ENCODE measurements at regions not wholly inside any gene's neighbourhood (a gene's known extent, or its start where the extent isn't known, plus 50 kb on each side); places are given as distances from the start of the nearest gene placed in this dataset.

DNA sequence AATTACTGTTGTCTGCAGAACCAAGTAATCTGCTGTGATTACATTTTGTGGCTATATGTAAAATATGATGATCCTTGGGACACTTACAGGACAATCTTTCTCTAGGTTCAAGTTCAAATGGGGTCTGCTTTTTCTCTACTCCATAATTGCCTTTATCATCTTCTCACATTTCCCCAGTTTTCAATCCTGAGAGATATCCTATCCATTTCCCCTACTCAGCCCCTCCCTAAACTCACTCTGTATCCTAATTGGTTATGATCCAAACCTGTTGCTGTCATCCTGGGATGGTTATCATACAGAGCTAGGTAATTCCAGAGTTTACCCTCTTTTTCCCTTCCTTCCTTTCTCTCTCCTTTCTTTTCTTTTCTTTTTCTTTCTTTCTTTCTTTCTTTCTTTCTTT, 100.5 kb upstream of the ELAC2 start:
- H3K4me3 ChIP-seq (ENCODE audit: control insufficient read depth, low read depth, low read length): no peak overlapping the region
- DNase-seq (ENCODE audit: low read depth): no peak
- TF ChIP-seq, protein P1, sequence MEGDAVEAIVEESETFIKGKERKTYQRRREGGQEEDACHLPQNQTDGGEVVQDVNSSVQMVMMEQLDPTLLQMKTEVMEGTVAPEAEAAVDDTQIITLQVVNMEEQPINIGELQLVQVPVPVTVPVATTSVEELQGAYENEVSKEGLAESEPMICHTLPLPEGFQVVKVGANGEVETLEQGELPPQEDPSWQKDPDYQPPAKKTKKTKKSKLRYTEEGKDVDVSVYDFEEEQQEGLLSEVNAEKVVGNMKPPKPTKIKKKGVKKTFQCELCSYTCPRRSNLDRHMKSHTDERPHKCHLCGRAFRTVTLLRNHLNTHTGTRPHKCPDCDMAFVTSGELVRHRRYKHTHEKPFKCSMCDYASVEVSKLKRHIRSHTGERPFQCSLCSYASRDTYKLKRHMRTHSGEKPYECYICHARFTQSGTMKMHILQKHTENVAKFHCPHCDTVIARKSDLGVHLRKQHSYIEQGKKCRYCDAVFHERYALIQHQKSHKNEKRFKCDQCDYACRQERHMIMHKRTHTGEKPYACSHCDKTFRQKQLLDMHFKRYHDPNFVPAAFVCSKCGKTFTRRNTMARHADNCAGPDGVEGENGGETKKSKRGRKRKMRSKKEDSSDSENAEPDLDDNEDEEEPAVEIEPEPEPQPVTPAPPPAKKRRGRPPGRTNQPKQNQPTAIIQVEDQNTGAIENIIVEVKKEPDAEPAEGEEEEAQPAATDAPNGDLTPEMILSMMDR (IDR thresholded peaks at IDR 0.05; ENCODE audit: control insufficient read depth, insufficient read depth, low read depth, low read length, missing control alignments): no peak

DNA sequence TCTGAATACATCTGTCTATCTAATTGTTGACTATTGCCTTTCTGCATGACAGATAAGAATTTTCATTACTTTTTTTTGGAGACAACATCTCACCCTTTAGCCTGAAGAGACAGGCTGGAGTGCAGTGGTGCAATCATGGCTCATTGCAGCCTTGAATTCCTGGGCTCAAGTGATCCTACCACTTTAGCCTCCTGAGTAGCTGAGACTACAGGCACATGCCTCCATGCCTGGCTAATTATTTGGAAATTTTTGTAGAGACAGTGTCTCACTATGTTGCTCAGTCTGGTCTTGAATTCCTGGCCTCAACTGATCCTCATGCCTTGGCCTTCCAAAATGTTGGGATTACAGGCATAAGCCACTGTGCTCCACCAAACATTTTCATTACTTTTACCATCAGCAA, 99.8 kb upstream of the ELAC2 start:
- H3K4me3 ChIP-seq (ENCODE audit: control insufficient read depth, low read depth, low read length): no peak overlapping the region
- TF ChIP-seq, protein P1 (IDR thresholded peaks at IDR 0.05; ENCODE audit: control insufficient read depth, insufficient read depth, low read depth, low read length, missing control alignments): no peak
- no peak for DNase-seq (ENCODE audit: low read depth)

DNA sequence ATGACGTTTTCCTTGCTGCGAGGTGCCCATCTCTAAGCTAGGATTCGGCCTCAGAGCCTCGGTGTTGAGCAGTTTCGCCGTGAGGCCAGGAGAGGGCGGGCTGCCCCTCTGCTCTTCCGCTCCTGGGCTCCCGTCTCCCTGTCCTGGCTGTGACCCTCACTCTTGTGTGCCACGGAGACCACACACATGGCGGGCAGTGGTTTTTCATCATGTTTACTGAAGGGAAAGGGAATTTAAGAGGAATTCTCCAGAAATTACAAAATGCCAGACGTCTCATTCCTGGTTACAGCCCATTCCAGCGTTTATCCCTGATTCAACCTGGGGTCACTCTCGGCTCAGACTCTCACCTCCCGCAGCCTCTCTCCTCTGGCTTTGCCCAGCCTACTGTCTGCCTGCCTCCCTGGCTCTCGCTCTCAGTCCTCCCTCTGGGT, 96.8 kb upstream of the ELAC2 start:
- no peak overlapping the region; the same call in 1 of the 2 replicates for H3K4me3 ChIP-seq (ENCODE audit: control insufficient read depth, low read depth, low read length)
- TF ChIP-seq, protein P1 (IDR thresholded peaks at IDR 0.05; ENCODE audit: control insufficient read depth, insufficient read depth, low read depth, low read length, missing control alignments): peak; percentile 93
- peak; percentile 17 for DNase-seq (ENCODE audit: low read depth)

DNA sequence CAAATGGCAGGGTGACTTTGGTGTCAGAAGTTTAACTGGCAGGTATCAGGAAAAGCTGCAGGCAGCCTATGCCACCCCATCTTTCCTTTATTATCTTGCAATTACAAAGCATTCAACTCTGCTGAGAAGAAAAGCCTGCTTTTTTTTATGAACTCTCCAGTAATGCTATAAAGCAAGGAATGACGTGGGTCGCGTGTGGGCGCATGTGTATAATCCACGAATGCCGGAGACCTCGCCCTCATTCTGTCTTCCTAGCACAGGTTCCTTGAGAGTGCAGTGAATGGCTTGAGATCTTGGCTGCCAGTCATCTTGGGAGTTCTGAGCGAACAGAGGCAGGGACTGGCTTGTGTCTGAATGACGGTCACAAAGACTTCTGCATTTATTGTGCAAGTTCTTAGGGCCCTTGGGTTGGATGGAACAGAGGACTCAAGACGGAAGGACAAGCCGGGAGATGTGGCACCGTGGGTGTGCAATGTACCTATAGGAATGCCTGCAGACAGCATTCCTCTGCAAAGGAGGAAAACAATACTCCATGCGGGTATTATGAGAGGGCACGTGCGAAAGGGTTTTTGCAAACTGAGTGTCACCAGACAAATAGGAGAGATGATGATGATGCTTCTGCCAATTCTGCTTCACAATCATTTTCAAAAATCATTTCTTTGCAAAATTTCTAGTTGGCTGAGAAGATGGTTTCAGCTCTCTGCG, 96.1 kb upstream of the ELAC2 start:
- no peak overlapping the region for H3K4me3 ChIP-seq (ENCODE audit: control insufficient read depth, low read depth, low read length)
- no peak for DNase-seq (ENCODE audit: low read depth)
- TF ChIP-seq, protein P1 (IDR thresholded peaks at IDR 0.05; ENCODE audit: control insufficient read depth, insufficient read depth, low read depth, low read length, missing control alignments): no peak

DNA sequence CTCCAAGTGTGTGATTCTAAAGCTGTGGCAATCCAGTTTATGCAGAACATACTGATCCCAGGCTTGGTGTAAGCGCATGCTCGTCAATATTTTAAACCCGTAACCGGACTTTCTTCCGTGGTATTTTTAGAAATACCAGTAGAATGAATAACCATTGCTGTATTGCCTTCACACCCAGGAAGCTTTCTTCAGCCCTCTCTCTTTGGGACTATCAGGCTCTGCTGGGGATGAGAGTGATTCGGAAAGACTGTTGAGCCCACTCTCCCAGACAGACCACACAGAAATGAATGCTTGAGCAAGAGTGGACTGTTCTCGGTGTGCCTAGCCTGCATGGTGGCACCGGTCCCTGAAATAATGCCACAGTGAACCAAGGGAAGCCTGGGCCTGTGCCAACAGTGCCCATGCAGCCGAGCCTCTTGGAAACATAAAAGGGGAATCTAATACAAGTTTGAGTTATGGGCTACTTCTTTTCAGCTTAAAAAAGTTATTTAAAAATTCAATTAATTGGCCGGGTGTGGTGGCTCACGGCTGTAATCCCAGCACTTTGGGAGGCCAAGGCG, 89.9 kb upstream of the ELAC2 start:
- H3K4me3 ChIP-seq (ENCODE audit: control insufficient read depth, low read depth, low read length): no peak overlapping the region
- TF ChIP-seq, protein P1 (IDR thresholded peaks at IDR 0.05; ENCODE audit: control insufficient read depth, insufficient read depth, low read depth, low read length, missing control alignments): no peak
- peak; percentile 8 for DNase-seq (ENCODE audit: low read depth)

DNA sequence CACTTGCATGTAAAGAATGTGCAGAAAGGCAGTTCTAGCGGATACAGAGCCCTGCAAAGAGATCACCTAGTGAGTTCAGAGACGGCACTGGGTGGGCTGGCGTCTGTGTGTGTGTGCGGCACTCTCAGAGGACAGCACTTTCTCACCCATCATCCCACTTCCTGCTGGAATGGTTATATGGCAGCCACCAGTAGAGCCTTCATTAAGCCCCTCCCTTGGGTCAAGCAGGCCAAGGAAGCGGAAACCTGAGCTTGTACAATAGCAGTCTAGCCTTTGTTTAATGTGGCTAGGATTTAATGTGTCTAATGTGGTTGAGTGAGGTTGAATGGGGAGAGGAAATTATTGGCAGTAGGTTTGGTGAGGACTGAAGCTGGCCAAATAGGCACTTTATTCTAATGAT, 88.3 kb upstream of the ELAC2 start:
- no peak for DNase-seq (ENCODE audit: low read depth)
- TF ChIP-seq, protein P1 (IDR thresholded peaks at IDR 0.05; ENCODE audit: control insufficient read depth, insufficient read depth, low read depth, low read length, missing control alignments): no peak
- no peak overlapping the region for H3K4me3 ChIP-seq (ENCODE audit: control insufficient read depth, low read depth, low read length)

Measured in AG09309 (cell line).